K562 (cell line): ENCODE measurements at regions not wholly inside any gene's neighbourhood (a gene's known extent, or its start where the extent isn't known, plus 50 kb on each side); places are given as distances from the start of the nearest gene placed in this dataset.

Experiments
- ASH1L ChIP-seq: fragments of 450-650 bp; IDR thresholded peaks from 2 replicates; pipeline ENCODE4 v1.6.1; 2018; ENCODE audit warnings: borderline replicate concordance, mild to moderate bottlenecking, low read depth; ENCODE audit not compliant: partially characterized antibody
- ATF4 ChIP-seq: fragments of 450-650 bp; formaldehyde crosslinking; IDR thresholded peaks from 2 replicates; pipeline ENCODE4 v1.4.0; 2022; ENCODE audit warnings: mild to moderate bottlenecking, moderate library complexity
- ATF7 ChIP-seq: fragments of 450-650 bp; IDR thresholded peaks from 2 replicates; pipeline ENCODE4 v1.7.1; 2014; ENCODE audit warnings: mild to moderate bottlenecking, moderate library complexity
- ESRRB ChIP-seq: fragments of 250-450 bp; sonication (Bioruptor Pico); IDR thresholded peaks from 2 replicates; pipeline ENCODE4 v1.5.0; 2020; ENCODE audit warnings: mild to moderate bottlenecking, moderate library complexity, borderline replicate concordance
- EZH2 ChIP-seq: IDR thresholded peaks from 2 replicates; pipeline ENCODE4 v1.6.1; 2012; ENCODE audit warnings: low read depth, mild to moderate bottlenecking, inconsistent platforms, low read length, borderline replicate concordance
- GABPA ChIP-seq: fragments of 200-800 bp; sonication (Bioruptor generic); conservative IDR thresholded peaks from 2 replicates; pipeline ENCODE4 v1.6.1; 2016; ENCODE audit warnings: low read depth, missing genetic modification characterization, missing compliant biosample characterization
- GATA2 ChIP-seq: sonication (generic); formaldehyde crosslinking; IDR thresholded peaks from 2 replicates; pipeline ENCODE4 v1.4.0; 2020; ENCODE audit warnings: mild to moderate bottlenecking, missing genetic modification reagents
- KAT2B ChIP-seq: IDR thresholded peaks from one replicate; pipeline ENCODE4 v1.6.1; 2012; ENCODE audit warnings: low read depth, mild to moderate bottlenecking, control low read depth, inconsistent platforms, low read length, moderate library complexity
- NR1H2 ChIP-seq: sonication (generic); formaldehyde crosslinking; IDR thresholded peaks from 2 replicates; pipeline ENCODE4 v1.4.0; 2020; ENCODE audit warnings: mild to moderate bottlenecking, missing genetic modification reagents
- POLR2AphosphoS5 ChIP-seq: IDR thresholded peaks from 2 replicates; pipeline ENCODE4 v1.6.1; 2011; ENCODE audit warnings: mild to moderate bottlenecking, low read depth, low read length, moderate library complexity; ENCODE audit not compliant: control insufficient read depth, insufficient read depth
- PYGO2 ChIP-seq: fragments of 450-650 bp; IDR thresholded peaks from 2 replicates; pipeline ENCODE4 v1.6.1; 2016; ENCODE audit warnings: mild to moderate bottlenecking, missing genetic modification characterization, moderate library complexity, missing compliant biosample characterization
- SRF ChIP-seq, 2 experiments: fragments of 250-450, 450-650 bp in 1 of 2; sonication (Bioruptor Pico) in 1 of 2; sonication (generic) in 1 of 2; formaldehyde crosslinking; IDR thresholded peaks; 2 replicates each; pipeline versions ENCODE4 v1.5.0 to v1.5.1; 2020 to 2022; ENCODE audit warnings: mild to moderate bottlenecking in 1 of 2, missing genetic modification reagents in 1 of 2
- ZNF12 ChIP-seq: sonication (generic); formaldehyde crosslinking; IDR thresholded peaks from 2 replicates; pipeline ENCODE4 v1.4.0; 2020; ENCODE audit warnings: mild to moderate bottlenecking, missing genetic modification reagents
- ZNF232 ChIP-seq: sonication (generic); formaldehyde crosslinking; IDR thresholded peaks from 2 replicates; pipeline ENCODE4 v1.8.0; 2022; ENCODE audit warnings: mild to moderate bottlenecking, missing genetic modification reagents

- TF ChIP-seq SRF (CRISPR knock-in tag; IDR thresholded peaks at IDR 0.05) (no peak), ZNF12 (no peak), PYGO2 (no peak), NR1H2 (CRISPR knock-in tag) (no peak), ATF7 (no peak), GATA2 (CRISPR knock-in tag) (no peak), GABPA (tag) (no peak), KAT2B (no peak), POLR2AphosphoS5 (no peak), EZH2 (no peak), ASH1L (no peak), ZNF232 (no peak), ATF4 (CRISPR knock-in tag) (no peak), ESRRB (CRISPR knock-in tag) (no peak)
These were observed 483.4 kb downstream of the SPATA31A7 start for GRCh38 chr9:61673247-61673646.
